WTC11 (cell line): ENCODE measurements at regions not wholly inside any gene's neighbourhood (a gene's known extent, or its start where the extent isn't known, plus 50 kb on each side); places are given as distances from the start of the nearest gene placed in this dataset.

Source experiments
- ATAC-seq: fragments of 200-7000 bp; cut with Tn5 transposase; 2 replicates; pipeline ENCODE4 v1.10.0; 2021; ENCODE audit warnings: mild to moderate bottlenecking, moderate library complexity
- CTCF ChIA-PET: fragments of 300-600 bp; sonication (Branson Sonifier 250); formaldehyde crosslinking; loops from one replicate; lab custom pipeline; 2021; ENCODE audit warnings: antibody characterized with exemption; lab: Charles Lee
- POLR2A ChIA-PET: fragments of 350-600 bp; sonication (Branson Sonifier 250); formaldehyde crosslinking; loops from one replicate; lab custom pipeline; 2021; ENCODE audit warnings: antibody characterized with exemption; lab: Charles Lee
- DNase-seq: peaks from one replicate; pipeline ENCODE4 v3.0.0; 2021; ENCODE audit warnings: low spot score
- H3K27ac Mint-ChIP-seq: 2 replicates; pipeline ENCODE4 v1.8.0; 2021; ENCODE audit warnings: mixed read lengths
- H3K27me3 Mint-ChIP-seq: 2 replicates; pipeline ENCODE4 v1.8.0; 2021; ENCODE audit warnings: low read depth, mild to moderate bottlenecking, moderate library complexity, mixed read lengths
- H3K36me3 Mint-ChIP-seq: 2 replicates; pipeline ENCODE4 v1.8.0; 2021; ENCODE audit warnings: mixed read lengths
- H3K4me1 Mint-ChIP-seq: 2 replicates; pipeline ENCODE4 v1.8.0; 2022; ENCODE audit warnings: mixed read lengths
- H3K4me3 Mint-ChIP-seq: 2 replicates; pipeline ENCODE4 v1.8.0; 2021; ENCODE audit warnings: mild to moderate bottlenecking, moderate library complexity, mixed read lengths
- H3K9me3 Mint-ChIP-seq: 2 replicates; pipeline ENCODE4 v1.8.0; 2021; ENCODE audit warnings: mixed read lengths
- ESRRA ChIP-seq: sonication (generic); formaldehyde crosslinking; IDR thresholded peaks from 2 replicates; pipeline ENCODE4 v1.8.1; 2022; ENCODE audit warnings: mild to moderate bottlenecking, missing genetic modification reagents, borderline replicate concordance
- IRF2 ChIP-seq: sonication (generic); formaldehyde crosslinking; IDR thresholded peaks from 2 replicates; pipeline ENCODE4 v1.8.0; 2022; ENCODE audit warnings: low read depth, missing genetic modification reagents, borderline replicate concordance
- JAZF1 ChIP-seq: fragments of 250-450 bp; sonication (Bioruptor Pico); IDR thresholded peaks from 2 replicates; pipeline ENCODE4 v1.9.0; 2021; ENCODE audit warnings: moderate library complexity, mild to moderate bottlenecking, inconsistent platforms
- MLX ChIP-seq: sonication (generic); formaldehyde crosslinking; IDR thresholded peaks from 2 replicates; pipeline ENCODE4 v1.8.1; 2023; ENCODE audit warnings: mild to moderate bottlenecking, missing genetic modification reagents, moderate library complexity
- NFYB ChIP-seq: sonication (generic); formaldehyde crosslinking; conservative IDR thresholded peaks from 2 replicates; pipeline ENCODE4 v1.8.0; 2022; ENCODE audit warnings: low read depth, missing genetic modification reagents
- PRDM15 ChIP-seq: sonication (generic); formaldehyde crosslinking; IDR thresholded peaks from 2 replicates; pipeline ENCODE4 v1.8.0; 2022; ENCODE audit warnings: missing genetic modification reagents
- SP1 ChIP-seq: sonication (generic); formaldehyde crosslinking; conservative IDR thresholded peaks from 2 replicates; pipeline ENCODE4 v1.8.1; 2022; ENCODE audit warnings: missing genetic modification reagents
- TEAD1 ChIP-seq: sonication (generic); formaldehyde crosslinking; IDR thresholded peaks from 2 replicates; pipeline ENCODE4 v1.8.0; 2022; ENCODE audit warnings: mild to moderate bottlenecking, missing genetic modification reagents
- ZNF121 ChIP-seq: sonication (generic); formaldehyde crosslinking; IDR thresholded peaks from 2 replicates; pipeline ENCODE4 v1.8.0; 2023; ENCODE audit warnings: missing genetic modification reagents
- ZNF232 ChIP-seq: sonication (generic); formaldehyde crosslinking; IDR thresholded peaks from 2 replicates; pipeline ENCODE4 v1.8.0; 2022; ENCODE audit warnings: mild to moderate bottlenecking, missing genetic modification reagents
- ZNF281 ChIP-seq: sonication (generic); formaldehyde crosslinking; IDR thresholded peaks from 2 replicates; pipeline ENCODE4 v1.8.0; 2023; ENCODE audit warnings: mild to moderate bottlenecking, missing genetic modification reagents
- ZSCAN18 ChIP-seq: fragments of 250-450 bp; sonication (Bioruptor Pico); IDR thresholded peaks from 2 replicates; pipeline ENCODE4 v2.1.2; 2022; ENCODE audit warnings: mild to moderate bottlenecking, moderate library complexity
- TF ChIP-seq, protein P1 (sequence below): fragments of 250-450 bp; sonication (Bioruptor Pico); conservative IDR thresholded peaks from 2 replicates; pipeline ENCODE4 v1.9.0; 2021; ENCODE audit warnings: mild to moderate bottlenecking
- TF ChIP-seq, protein P2 (sequence below): sonication (generic); formaldehyde crosslinking; conservative IDR thresholded peaks from 2 replicates; pipeline ENCODE4 v1.8.1; 2023; ENCODE audit warnings: mild to moderate bottlenecking, low read depth, missing genetic modification reagents, moderate library complexity
- TF ChIP-seq, protein P3 (sequence below): sonication (generic); formaldehyde crosslinking; IDR thresholded peaks from 2 replicates; pipeline ENCODE4 v1.8.0; 2023; ENCODE audit warnings: missing genetic modification reagents

DNA sequence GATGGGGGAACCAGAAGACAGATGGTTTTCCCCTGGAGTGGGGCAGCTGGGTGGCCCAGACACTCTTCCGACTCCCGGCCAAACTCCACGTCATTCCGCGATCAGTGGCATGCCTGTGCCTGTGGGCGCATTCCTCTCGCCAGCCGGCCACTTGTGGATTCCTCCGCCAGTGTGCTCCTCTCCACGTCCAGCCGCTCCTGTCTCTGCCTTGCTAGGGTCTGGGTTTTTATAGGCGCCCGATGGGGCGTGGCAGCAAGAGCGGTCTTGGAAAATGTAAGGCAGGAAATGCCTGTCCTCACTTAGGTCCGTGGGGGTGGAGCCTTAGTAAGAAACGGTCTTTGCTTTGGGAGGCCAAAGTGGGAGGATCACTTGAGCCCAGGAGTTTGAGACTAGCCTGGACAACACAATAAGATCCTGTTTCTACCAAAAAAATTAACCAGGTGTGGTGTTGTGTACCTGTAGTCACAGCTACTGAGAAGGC is 81.6 kb upstream of the SEPTIN5 start (continued):
- TF ChIP-seq, protein P1, sequence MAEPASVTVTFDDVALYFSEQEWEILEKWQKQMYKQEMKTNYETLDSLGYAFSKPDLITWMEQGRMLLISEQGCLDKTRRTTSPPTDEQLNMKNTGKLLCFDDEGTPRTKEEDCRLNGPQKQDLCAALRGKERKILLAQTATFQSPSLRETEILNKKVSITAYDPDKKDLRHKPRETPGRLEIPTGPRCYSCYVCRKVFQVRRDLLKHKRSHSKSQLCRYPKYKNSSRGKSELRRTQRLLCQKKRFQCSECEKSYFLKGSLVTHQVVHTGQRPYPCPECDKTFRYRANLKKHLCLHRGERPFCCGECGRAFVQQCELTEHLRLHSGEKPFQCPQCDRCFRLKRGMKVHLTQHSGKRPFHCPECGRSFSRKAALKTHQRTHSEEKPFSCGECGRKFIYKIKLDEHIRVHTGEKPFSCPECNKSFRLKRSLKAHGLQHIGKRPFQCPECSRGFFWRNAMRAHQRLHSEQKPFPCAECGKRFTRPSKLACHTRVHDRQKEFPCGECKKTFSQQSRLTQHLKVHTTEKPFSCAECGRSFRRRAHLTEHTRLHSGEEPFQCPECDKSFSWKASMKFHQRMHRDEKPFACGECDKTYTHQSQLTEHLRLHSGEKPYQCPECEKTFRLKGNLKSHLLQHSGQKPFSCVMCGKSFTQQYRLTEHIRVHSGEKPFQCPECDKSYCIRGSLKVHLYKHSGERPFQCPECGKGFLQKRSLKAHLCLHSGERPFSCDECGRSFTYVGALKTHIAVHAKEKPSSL = no peak
- TF ChIP-seq TEAD1 (CRISPR knock-in tag) (no peak), ESRRA (CRISPR knock-in tag) (no peak)
- TF ChIP-seq, protein P2, sequence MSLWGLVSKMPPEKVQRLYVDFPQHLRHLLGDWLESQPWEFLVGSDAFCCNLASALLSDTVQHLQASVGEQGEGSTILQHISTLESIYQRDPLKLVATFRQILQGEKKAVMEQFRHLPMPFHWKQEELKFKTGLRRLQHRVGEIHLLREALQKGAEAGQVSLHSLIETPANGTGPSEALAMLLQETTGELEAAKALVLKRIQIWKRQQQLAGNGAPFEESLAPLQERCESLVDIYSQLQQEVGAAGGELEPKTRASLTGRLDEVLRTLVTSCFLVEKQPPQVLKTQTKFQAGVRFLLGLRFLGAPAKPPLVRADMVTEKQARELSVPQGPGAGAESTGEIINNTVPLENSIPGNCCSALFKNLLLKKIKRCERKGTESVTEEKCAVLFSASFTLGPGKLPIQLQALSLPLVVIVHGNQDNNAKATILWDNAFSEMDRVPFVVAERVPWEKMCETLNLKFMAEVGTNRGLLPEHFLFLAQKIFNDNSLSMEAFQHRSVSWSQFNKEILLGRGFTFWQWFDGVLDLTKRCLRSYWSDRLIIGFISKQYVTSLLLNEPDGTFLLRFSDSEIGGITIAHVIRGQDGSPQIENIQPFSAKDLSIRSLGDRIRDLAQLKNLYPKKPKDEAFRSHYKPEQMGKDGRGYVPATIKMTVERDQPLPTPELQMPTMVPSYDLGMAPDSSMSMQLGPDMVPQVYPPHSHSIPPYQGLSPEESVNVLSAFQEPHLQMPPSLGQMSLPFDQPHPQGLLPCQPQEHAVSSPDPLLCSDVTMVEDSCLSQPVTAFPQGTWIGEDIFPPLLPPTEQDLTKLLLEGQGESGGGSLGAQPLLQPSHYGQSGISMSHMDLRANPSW (CRISPR knock-in tag) = no peak

DNA sequence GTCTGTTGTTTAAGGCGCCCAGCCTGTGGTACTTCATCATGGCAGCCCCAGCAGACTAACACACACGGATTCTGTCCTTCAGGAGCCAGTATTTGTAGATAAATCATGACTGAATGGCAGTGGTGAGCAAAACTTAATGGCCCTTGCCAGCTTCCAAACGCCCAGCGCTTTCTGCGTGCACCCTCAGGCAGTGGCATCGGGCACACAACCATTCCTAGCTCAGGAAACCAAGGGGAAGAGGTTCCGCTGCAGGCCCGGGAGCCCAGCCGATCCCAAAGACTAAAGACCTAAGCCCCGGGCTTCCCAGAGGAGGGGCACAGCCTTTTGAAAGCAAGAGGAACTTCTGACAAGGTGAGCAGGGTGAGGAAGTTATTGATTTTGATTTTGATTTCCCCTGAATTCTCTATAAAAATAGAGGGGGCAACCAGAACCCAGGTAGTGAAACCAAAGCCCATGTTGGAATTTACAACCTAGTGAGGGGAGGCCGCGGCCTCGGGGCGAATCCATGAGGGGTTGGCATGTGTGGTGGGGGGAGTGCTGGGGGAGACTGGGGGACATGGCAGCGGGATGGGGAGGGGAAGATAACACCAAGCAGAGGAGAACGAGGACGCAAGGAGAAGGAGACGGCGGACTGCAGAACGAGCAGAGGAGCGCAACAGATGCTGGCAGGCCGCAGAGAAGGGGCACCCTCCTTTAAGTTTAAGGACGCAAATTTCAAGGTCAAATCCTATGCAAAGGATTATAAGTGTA is 79.9 kb upstream of the SEPTIN5 start:
- Mint-ChIP-seq H3K4me1 (peaks cover 15% of the 10 kb centered on the region), H3K27me3 (no peaks in the 10 kb centered on the region), H3K36me3 (no peaks in the 10 kb centered on the region), H3K27ac (no peak overlapping the region; the same call in 1 of the 2 replicates), H3K9me3 (no peaks in the 10 kb centered on the region), H3K4me3 (no peak overlapping the region)
- CTCF ChIA-PET = interaction anchor here (1.0 to 2.1 kb wide), 2 partner anchors 10 to 75 kb away, joined by 3 to 14 read pairs; no protein-coding TSS in a partner anchor
- ATAC-seq = no peak
- no peak for DNase-seq
- POLR2A ChIA-PET = no interaction called here
- no peak for TF ChIP-seq IRF2
- no peak for TF ChIP-seq ZNF281 (CRISPR knock-in tag)
- no peak for TF ChIP-seq MLX (CRISPR knock-in tag)
- TF ChIP-seq, protein P1 = no peak
- TF ChIP-seq ZNF121 = no peak
- TF ChIP-seq ZNF232 = no peak
- no peak for TF ChIP-seq SP1
- no peak for TF ChIP-seq JAZF1
- TF ChIP-seq PRDM15 (CRISPR knock-in tag) = no peak
- no peak for TF ChIP-seq ZSCAN18 (CRISPR knock-in tag)
- TF ChIP-seq, protein P3, sequence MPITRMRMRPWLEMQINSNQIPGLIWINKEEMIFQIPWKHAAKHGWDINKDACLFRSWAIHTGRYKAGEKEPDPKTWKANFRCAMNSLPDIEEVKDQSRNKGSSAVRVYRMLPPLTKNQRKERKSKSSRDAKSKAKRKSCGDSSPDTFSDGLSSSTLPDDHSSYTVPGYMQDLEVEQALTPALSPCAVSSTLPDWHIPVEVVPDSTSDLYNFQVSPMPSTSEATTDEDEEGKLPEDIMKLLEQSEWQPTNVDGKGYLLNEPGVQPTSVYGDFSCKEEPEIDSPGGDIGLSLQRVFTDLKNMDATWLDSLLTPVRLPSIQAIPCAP (CRISPR knock-in tag) = no peak
- no peak for TF ChIP-seq NFYB (CRISPR knock-in tag)
